OCI-LY1 (cell line): ENCODE measurements at regions not wholly inside any gene's neighbourhood (a gene's known extent, or its start where the extent isn't known, plus 50 kb on each side); places are given as distances from the start of the nearest gene placed in this dataset.

Experiments
- H2AFZ ChIP-seq: fragments of 200-600 bp; sonication (generic), shearing (Covaris generic); 2 replicates; pipeline ENCODE4 v1.6.0; 2014; ENCODE audit warnings: antibody characterized with exemption, mild to moderate bottlenecking, low read length
- H3F3A ChIP-seq: fragments of 200-600 bp; sonication (generic), shearing (Covaris generic); 2 replicates; pipeline ENCODE4 v1.6.0; 2014; ENCODE audit warnings: mild to moderate bottlenecking, antibody characterized with exemption, low read length, moderate library complexity; ENCODE audit not compliant: insufficient read depth
- H3K27ac ChIP-seq: fragments of 200-600 bp; sonication (generic); 2 replicates; pipeline ENCODE4 v1.5.1; 2014; ENCODE audit warnings: low read length, mixed run types, mild to moderate bottlenecking, low read depth; ENCODE audit not compliant: poor library complexity, severe bottlenecking
- H3K27me3 ChIP-seq: fragments of 200-600 bp; sonication (generic); 2 replicates; pipeline ENCODE4 v1.6.0; 2014; ENCODE audit warnings: antibody characterized with exemption, mild to moderate bottlenecking, low read length, moderate library complexity; ENCODE audit not compliant: insufficient read depth
- H3K36me3 ChIP-seq: fragments of 200-600 bp; sonication (generic); 2 replicates; pipeline ENCODE4 v1.6.1; 2014; ENCODE audit warnings: mild to moderate bottlenecking, antibody characterized with exemption, low read length, moderate library complexity, mixed read lengths; ENCODE audit not compliant: insufficient read depth
- H3K4me1 ChIP-seq: fragments of 200-600 bp; sonication (generic); 2 replicates; pipeline ENCODE4 v1.5.1; 2014; ENCODE audit warnings: mild to moderate bottlenecking, low read length, moderate library complexity; ENCODE audit not compliant: insufficient read depth, severe bottlenecking
- H3K4me2 ChIP-seq: fragments of 200-600 bp; sonication (generic), shearing (Covaris generic); 2 replicates; pipeline ENCODE4 v1.6.1; 2014; ENCODE audit warnings: low read length
- H3K4me3 ChIP-seq: fragments of 200-600 bp; sonication (generic); 2 replicates; pipeline ENCODE4 v1.5.1; 2014; ENCODE audit warnings: low read length, low read depth, mild to moderate bottlenecking, mixed read lengths; ENCODE audit not compliant: poor library complexity, severe bottlenecking
- H3K79me2 ChIP-seq: fragments of 200-600 bp; shearing (Covaris generic); 2 replicates; pipeline ENCODE4 v1.6.1; 2016; ENCODE audit warnings: mixed run types, low read length, mixed read lengths; ENCODE audit not compliant: insufficient read depth
- H3K9ac ChIP-seq: fragments of 200-600 bp; sonication (generic), shearing (Covaris generic); 2 replicates; pipeline ENCODE4 v1.6.1; 2014; ENCODE audit warnings: mild to moderate bottlenecking, low read length, mixed read lengths
- H3K9me2 ChIP-seq: fragments of 200-600 bp; sonication (generic), shearing (Covaris generic); 2 replicates; pipeline ENCODE4 v1.6.1; 2014; ENCODE audit warnings: low read depth, mild to moderate bottlenecking, low read length, mixed read lengths
- H3K9me3 ChIP-seq: fragments of 200-600 bp; shearing (Covaris generic); 2 replicates; pipeline ENCODE4 v1.6.1; 2014; ENCODE audit warnings: low read length, mixed read lengths
- H4K20me1 ChIP-seq: fragments of 200-600 bp; sonication (generic), shearing (Covaris generic); 2 replicates; pipeline ENCODE4 v1.6.0; 2016; ENCODE audit warnings: mild to moderate bottlenecking, low read length; ENCODE audit not compliant: insufficient read depth
- EZH2 ChIP-seq: fragments of 200-600 bp; sonication (generic), shearing (Covaris generic); IDR thresholded peaks from 2 replicates; pipeline ENCODE4 v1.8.0; 2017; ENCODE audit warnings: borderline replicate concordance, mixed run types, mild to moderate bottlenecking, antibody characterized with exemption, low read length, moderate library complexity, mixed read lengths
- TF ChIP-seq, protein P1 (sequence below): fragments of 200-600 bp; sonication (generic), shearing (Covaris generic); IDR thresholded peaks from 2 replicates; pipeline ENCODE4 v1.5.1; 2017; ENCODE audit warnings: mild to moderate bottlenecking, antibody characterized with exemption, low read length, moderate library complexity, mixed read lengths

- Histone ChIP-seq H3K36me3 (no peaks in the 10 kb centered on the region), H3K27me3 (no peaks in the 10 kb centered on the region), H3K9ac (no peak overlapping the region), H3K27ac (no peak overlapping the region), H3K79me2 (no peaks in the 10 kb centered on the region), H3K4me2 (no peak overlapping the region), H4K20me1 (no peaks in the 10 kb centered on the region), H2AFZ (no peak overlapping the region), H3F3A (no peaks in the 10 kb centered on the region), H3K9me3 (no peaks in the 10 kb centered on the region), H3K4me3 (no peak overlapping the region), H3K4me1 (no peaks in the 10 kb centered on the region), H3K9me2 (no peaks in the 10 kb centered on the region)
- TF ChIP-seq, protein P1, sequence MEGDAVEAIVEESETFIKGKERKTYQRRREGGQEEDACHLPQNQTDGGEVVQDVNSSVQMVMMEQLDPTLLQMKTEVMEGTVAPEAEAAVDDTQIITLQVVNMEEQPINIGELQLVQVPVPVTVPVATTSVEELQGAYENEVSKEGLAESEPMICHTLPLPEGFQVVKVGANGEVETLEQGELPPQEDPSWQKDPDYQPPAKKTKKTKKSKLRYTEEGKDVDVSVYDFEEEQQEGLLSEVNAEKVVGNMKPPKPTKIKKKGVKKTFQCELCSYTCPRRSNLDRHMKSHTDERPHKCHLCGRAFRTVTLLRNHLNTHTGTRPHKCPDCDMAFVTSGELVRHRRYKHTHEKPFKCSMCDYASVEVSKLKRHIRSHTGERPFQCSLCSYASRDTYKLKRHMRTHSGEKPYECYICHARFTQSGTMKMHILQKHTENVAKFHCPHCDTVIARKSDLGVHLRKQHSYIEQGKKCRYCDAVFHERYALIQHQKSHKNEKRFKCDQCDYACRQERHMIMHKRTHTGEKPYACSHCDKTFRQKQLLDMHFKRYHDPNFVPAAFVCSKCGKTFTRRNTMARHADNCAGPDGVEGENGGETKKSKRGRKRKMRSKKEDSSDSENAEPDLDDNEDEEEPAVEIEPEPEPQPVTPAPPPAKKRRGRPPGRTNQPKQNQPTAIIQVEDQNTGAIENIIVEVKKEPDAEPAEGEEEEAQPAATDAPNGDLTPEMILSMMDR = no peak
- TF ChIP-seq EZH2 = no peak
Observed at GRCh38 chr7:118312051-118312450, 87.5 kb downstream of the ANKRD7 start.

GRCh38 chr7:118312966-118313365, 88.5 kb downstream of the ANKRD7 start:
- Histone ChIP-seq H3K4me1 (no peaks in the 10 kb centered on the region), H4K20me1 (no peaks in the 10 kb centered on the region), H3K9ac (no peak overlapping the region), H3K4me3 (no peak overlapping the region), H2AFZ (no peak overlapping the region), H3K27ac (no peak overlapping the region), H3K36me3 (no peaks in the 10 kb centered on the region), H3K79me2 (no peaks in the 10 kb centered on the region), H3F3A (no peaks in the 10 kb centered on the region), H3K27me3 (no peaks in the 10 kb centered on the region), H3K9me3 (no peaks in the 10 kb centered on the region), H3K4me2 (no peak overlapping the region), H3K9me2 (no peaks in the 10 kb centered on the region)
- TF ChIP-seq, protein P1 = no peak
- TF ChIP-seq EZH2 = no peak

GRCh38 chr7:118324790-118325449, 100.4 kb downstream of the ANKRD7 start:
- Histone ChIP-seq H3K9me2 (no peaks in the 10 kb centered on the region), H2AFZ (no peak overlapping the region), H3K27ac (no peak overlapping the region), H3K4me1 (no peaks in the 10 kb centered on the region), H3K9ac (no peak overlapping the region), H4K20me1 (no peaks in the 10 kb centered on the region), H3K27me3 (no peaks in the 10 kb centered on the region), H3K4me2 (no peak overlapping the region), H3K9me3 (no peaks in the 10 kb centered on the region), H3K4me3 (no peak overlapping the region), H3F3A (no peaks in the 10 kb centered on the region), H3K36me3 (no peaks in the 10 kb centered on the region), H3K79me2 (no peaks in the 10 kb centered on the region)
- TF ChIP-seq, protein P1 = no peak
